Skeletal muscle cell (primary cell): ENCODE measurements at regions not wholly inside any gene's neighbourhood (a gene's known extent, or its start where the extent isn't known, plus 50 kb on each side); places are given as distances from the start of the nearest gene placed in this dataset.
"Not testable (repeated sequence)": the region's sequence is repeated elsewhere in the genome, so short reads cannot be mapped to it uniquely, and the experiment has no call there.

Experiments used
- DNase-seq: peaks from one replicate; pipeline ENCODE4 v3.0.0-alpha.2; 2010; ENCODE audit warnings: low read depth
- H3K4me3 ChIP-seq: 2 replicates; pipeline ENCODE4 v1.5.1; 2011; ENCODE audit warnings: low read depth, mild to moderate bottlenecking, control low read depth, low read length, moderate library complexity

DNA sequence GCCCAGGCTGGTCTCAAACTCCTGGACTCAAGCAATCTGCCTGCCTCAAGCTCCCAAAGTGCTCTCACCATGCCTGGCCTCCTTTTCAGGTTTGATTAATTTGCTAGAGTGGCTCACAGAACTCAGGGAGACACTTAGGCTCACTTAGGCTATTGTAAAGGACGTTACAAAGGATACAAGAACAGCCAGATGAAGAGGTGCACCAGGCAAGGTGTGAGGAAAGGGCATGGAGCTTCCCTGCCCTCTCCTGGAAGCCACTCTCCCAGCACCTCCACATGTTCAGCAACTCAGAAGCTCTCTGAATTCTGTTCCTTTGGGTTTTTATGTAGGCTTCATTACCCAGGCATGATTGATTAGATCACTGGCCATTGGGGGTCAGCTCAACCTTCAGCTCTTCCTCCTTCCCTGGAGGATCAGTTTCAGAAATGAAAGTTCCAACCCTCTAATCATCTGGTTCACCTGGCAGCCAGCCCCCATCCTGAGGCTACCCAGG is 78.7 kb upstream of the RGPD5 start:
- H3K4me3 ChIP-seq, result no peak overlapping the region
- DNase-seq, result no peak

DNA sequence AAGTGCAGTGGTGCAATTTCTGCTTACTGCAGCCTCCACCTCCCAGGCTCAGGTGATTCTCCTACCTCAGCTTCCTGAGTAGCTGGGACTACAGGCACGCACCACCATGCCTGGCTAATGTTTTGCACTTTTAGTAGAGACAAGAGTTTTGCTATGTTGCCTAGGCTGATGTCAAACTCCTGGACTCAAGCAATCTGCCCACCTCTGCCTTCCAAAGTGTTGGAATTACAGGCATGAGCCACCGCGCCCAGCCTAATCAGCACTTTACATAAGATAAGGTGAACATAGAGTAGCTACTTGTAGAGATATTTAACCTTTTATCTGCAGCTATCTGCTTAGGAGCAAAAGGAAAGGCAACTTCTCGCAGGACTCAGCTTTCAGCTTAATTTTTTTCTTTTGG is 77.5 kb upstream of the RGPD5 start:
- H3K4me3 ChIP-seq, DNase-seq: not testable (repeated sequence)

DNA sequence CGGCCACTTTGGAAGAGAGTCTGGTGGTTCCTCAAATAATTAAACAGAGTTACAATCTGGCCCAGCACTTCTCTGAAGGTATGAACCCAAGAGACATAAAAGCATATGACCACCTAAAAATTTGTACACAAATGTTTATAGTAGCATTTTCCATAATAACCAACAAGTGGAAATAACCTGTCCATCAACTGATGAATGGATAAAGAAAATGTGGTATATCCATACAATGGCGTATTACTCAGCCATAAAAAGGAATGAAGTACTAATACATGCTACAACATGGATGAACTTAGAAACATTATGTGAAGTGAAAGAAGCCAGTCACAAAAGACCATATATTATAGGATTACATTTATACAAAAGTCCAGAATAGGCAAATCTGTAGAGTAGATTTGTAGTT is 76.0 kb upstream of the RGPD5 start:
- no peak for DNase-seq
- H3K4me3 ChIP-seq, result no peak overlapping the region

- no peak overlapping the region for H3K4me3 ChIP-seq
- DNase-seq, result no peak
Measured at GRCh38 chr2:109719871-109720270, 74.2 kb upstream of the RGPD5 start.

GRCh38 chr2:109720380-109721106 is 73.6 kb upstream of the RGPD5 start:
- DNase-seq, result no peak
- H3K4me3 ChIP-seq, result no peak overlapping the region

DNA sequence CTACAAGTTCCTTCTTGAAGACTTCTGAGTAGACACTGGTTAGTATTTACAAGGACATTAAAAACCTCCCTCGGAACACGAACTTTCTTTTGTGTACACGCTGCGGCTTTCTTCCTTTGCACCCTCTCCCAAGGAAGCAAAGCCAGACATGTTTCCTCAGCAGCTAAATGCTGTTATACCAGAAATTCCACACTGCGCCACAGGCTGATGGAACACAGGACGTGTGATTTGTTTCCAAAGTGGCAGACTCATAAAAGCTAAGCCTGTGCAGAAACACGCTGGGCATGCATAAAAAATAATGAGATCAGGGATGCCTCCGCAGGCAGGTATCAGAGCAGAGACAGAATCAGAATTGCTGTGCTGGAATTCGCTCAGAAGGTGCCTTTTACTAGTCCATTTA is 73.0 kb upstream of the RGPD5 start:
- H3K4me3 ChIP-seq, result no peak overlapping the region
- no peak for DNase-seq

- no peak overlapping the region for H3K4me3 ChIP-seq
- DNase-seq, result no peak
Measured at GRCh38 chr2:109721626-109722025, 72.5 kb upstream of the RGPD5 start.

DNA sequence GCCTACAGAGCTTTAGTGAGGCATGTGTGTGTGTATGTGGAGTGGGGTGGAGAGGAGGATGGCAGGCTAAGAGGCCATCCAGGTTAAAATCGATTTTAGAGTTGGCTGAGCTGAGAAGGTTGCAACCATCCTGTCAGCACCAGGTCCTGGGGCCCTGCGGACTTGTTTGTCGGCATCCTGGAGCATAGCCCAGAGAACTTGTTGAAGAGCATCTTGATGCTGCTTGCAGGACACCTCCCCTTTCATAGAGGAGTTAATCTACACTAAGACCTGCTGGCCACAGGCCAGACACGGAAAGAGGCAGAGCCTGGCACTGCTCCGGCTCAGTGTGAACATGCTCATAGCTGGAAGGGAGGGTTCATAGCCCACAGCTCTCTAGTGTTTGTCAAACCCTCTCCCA is 72.1 kb upstream of the RGPD5 start:
- H3K4me3 ChIP-seq, result no peak overlapping the region
- DNase-seq, result no peak

DNA sequence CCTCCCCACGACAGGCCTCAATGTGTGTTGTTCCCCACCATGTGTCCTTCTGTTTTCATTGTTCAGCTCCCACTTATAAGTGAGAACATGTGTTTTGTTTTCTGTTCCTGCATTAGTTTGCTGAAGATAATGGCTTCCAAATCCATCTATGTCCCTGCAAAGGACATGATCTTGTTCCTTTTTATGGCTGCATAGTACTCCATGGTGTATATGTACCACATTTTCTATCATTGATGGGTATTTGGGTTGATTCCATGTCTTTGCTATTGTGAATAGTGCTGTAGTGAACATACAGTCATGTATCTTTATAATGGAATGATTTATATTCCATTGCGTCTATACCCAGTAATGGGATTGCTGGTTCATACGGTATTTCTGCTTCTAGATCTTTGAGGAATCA is 71.5 kb upstream of the RGPD5 start:
- DNase-seq, result not testable (repeated sequence)

DNA sequence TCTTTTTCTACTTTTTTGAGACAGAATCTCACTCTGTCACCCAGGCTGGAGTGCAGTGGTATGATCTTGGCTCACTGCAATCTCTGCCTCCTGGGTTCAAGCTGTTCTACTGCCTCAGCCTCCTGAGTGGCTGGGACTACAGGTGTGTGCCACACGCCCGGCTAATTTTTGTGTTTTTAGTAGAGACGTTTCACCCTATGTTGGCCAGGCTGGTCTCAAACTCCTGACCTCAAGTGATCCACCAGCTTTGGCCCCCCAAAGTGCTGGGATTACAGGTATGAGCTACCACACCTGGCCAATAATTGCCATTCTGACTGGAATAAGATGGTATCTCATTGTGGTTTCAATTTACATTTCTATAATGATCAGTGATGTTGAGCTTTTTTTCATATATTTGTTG is 71.0 kb upstream of the RGPD5 start:
- H3K4me3 ChIP-seq, DNase-seq: not testable (repeated sequence)

More for the DNA sequence above, 71.5 kb upstream of the RGPD5 start:
- not testable (repeated sequence) for H3K4me3 ChIP-seq

- H3K4me3 ChIP-seq, result no peak overlapping the region
- DNase-seq, result no peak
Measured at GRCh38 chr2:109724533-109725460, 69.3 kb upstream of the RGPD5 start.

GRCh38 chr2:109726379-109727270 is 67.5 kb upstream of the RGPD5 start:
- no peak for DNase-seq
- H3K4me3 ChIP-seq, result no peak overlapping the region

GRCh38 chr2:109727929-109728447 is 66.1 kb upstream of the RGPD5 start:
- no peak overlapping the region for H3K4me3 ChIP-seq
- DNase-seq, result no peak

DNA sequence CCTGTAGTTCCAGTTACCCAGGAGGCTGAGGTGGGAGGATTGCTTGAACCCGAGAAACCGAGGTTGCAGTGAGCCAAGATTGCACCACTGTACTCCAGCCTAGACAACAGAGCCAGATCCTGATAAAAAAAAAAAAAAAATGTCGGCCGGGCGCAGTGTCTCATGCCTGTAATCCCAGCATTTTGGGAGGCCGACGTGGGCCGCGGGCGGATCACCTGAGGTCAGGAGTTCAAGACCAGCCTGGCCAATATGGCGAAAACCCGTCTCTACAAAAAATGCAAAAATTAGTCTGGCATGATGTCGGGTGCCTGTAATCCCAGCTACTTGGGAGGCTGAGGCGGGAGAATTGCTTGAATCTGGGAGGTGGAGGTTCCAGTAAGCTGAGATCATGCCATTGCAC is 60.4 kb upstream of the RGPD5 start:
- DNase-seq, H3K4me3 ChIP-seq: not testable (repeated sequence)

DNA sequence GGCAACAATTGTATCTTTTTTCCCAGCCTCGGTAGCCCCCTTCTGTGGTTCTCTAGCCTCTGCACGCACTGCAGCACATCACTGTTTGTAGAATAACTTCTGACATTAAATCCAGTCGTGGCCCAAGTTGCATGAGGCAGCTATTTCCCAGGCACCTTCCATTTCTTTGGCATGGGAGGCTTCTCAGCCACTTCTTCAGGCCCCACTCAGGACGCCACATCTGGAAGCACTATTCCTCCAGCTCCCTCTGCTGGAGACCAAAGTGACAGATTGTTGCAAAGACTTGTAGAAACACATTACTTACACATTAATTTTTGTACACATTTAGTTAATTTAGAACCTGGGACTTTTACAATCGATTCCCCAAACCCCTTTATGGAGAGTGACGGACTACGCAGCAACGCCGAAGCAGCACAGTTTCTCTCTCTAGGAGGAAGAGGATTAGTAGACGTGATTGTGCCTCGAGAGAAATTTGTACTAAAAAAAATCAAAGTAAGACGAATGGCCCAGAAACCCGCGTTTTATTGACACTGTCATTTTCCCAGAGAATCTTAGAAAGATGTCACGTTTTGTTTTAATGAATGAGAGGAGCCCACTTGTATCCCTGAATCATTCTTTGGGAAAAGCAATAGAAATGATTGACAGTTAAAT is 57.8 kb upstream of the RGPD5 start:
- peak; percentile 17 for DNase-seq

More for the DNA sequence above, 57.8 kb upstream of the RGPD5 start:
- no peak overlapping the region for H3K4me3 ChIP-seq
